Stimulated activated CD4-positive, alpha-beta T cell treated with anti-CD3 and anti-CD28 coated beads, Interleukin-12 subunit alpha, Interleukin-12 subunit beta, amount 100 ng/mL, for 24 hours (primary cell): ENCODE measurements at regions not wholly inside any gene's neighbourhood (a gene's known extent, or its start where the extent isn't known, plus 50 kb on each side); places are given as distances from the start of the nearest gene placed in this dataset.
"Not testable (repeated sequence)": the region's sequence is repeated elsewhere in the genome, so short reads cannot be mapped to it uniquely, and the experiment has no call there.

Experiments
- DNase-seq, 2 experiments: peaks; one replicate each; pipeline ENCODE4 v3.0.0-alpha.2; 2020; ENCODE audit warnings: low read depth in 2 of 2

DNA sequence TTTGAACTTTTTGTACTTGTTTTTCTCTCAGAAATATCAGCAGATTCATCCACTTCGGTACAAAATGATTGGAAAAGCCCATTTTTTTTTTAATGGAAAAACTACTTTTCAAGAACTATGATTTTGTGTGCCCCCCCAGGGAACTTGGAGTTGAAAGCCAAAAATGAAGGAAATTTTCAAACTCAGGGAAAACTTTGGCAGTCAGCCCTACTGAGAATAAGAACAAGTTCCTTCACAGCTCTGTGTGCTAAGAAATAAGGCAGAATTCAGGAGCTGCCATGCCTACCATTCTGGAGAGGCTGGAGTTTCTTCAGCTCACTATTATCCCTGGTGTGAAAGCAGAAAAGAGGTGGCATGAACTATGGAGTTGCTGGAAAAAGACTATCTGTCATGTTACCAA is 226.0 kb upstream of the SLC35G4 start:
- no peak for DNase-seq

- DNase-seq, result no peak
Observed at GRCh38 chr18:11380968-11381367, 228.4 kb upstream of the SLC35G4 start.

DNA sequence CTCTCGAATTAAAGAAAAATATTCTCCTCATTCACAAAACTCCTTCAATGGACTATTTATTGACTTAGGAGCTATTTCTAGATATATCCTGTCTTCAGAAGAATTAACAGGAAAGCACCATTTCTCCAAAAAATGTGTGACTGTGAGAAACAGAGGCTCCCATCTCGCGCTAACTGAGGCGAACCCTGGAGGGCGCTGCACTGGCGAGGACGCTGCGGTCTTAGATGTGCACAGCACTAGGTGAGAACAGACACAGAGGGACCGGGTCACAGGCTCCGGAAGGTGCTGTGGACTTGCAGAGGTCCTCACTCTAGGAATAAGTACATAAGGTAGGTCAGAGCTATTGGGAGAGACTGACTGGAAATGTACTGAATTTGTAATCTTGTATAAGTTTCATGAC is 229.7 kb upstream of the SLC35G4 start:
- DNase-seq, result no peak

DNA sequence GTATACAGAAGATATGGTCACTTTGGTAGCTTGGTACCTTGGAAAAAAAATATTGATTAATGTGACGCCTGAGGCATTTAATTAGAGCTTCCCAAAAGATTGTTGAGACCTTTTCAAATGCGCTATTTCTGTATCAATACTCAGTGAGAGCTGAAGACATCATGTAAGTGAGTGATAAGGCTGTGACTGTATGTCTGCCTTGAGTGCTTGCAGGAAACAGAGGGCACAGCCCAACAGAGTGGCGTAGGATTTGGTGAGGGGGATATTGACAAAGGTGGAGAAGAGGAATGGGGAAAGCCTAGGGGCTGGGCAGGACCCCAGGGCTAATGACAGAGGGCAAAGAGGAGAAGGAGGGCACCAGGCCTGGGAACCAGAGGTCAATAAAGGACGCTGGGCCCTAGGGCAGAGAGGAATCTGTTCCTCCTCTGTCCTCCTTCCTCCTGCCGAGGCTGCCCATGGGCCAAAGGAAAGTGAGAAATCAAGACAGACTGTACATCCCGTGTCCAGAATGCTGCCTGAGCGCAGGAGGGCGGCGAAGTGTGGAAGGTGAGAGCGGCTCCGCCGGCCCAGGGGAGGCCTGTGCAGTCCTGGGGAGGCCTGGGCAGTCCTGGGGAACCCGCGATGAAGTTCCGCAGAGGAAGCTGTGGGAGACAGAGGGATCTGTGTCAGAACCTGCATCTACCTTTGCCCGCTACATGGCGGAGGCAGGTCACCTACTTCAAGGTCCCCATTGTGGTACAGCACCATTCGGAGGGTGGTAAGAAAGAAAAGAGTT is 228.6 kb upstream of the PIEZO2 start:
- DNase-seq, result no peak

DNA sequence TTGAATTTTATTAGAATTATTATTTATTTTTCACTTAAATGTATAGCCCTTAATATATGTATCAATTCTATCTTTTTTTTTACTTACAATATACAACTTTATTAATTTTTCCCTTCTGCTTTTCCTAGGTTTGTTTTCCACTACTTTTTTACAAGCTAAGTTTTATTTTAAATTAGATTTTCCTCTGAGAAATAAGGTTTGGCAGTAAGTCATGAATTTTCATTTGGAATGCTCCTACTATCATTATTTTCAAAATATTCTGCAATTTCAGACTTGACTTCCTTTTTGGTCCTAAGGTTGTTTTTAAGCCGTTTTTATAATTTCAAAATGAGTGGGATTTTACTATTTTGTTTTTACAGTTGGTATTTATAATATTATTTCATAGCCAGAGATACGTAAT is 222.8 kb upstream of the PIEZO2 start:
- DNase-seq, result no peak

DNA sequence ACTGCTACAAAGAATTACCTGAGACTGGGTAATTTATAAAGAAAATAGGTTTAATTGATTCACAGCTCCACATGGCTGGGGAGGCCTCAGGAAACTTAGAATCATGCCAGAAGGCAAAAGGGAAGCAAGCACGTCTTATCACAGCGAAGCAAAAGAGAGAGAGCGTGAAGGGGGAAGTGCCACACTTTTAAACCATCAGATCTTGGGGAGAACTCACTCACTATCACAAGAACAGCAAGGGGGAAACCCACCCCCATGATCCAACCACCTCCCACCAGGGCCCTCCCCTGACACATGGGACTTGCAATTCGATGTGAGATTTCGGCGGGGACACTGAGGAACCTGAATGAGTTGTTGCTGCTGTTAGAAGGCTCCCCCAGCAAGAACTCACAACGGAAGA is 220.2 kb upstream of the PIEZO2 start:
- no peak for DNase-seq

- DNase-seq, result no peak
Observed at GRCh38 chr18:11368020-11368419, 218.7 kb upstream of the PIEZO2 start.

DNA sequence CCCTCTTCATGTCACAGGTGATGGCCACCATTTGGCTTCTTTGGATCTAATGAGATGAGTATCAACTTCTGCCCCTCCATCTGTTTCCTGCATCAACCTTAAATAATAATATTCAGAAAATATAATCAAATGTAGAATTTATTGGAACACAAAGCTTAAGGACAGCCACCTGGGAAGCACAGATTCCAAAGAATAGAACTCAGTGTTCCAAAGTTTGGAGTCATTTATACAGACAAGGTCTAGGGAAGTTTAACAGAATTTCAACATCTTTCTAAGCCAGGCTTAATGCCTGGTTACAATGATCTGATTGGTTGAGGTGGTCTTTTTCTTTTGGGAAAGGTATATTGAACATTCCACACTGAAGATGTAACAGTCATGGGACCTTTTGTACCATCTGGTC is 218.0 kb upstream of the PIEZO2 start:
- DNase-seq, result no peak

GRCh38 chr18:11366410-11366809 is 217.0 kb upstream of the PIEZO2 start:
- DNase-seq, result no peak

DNA sequence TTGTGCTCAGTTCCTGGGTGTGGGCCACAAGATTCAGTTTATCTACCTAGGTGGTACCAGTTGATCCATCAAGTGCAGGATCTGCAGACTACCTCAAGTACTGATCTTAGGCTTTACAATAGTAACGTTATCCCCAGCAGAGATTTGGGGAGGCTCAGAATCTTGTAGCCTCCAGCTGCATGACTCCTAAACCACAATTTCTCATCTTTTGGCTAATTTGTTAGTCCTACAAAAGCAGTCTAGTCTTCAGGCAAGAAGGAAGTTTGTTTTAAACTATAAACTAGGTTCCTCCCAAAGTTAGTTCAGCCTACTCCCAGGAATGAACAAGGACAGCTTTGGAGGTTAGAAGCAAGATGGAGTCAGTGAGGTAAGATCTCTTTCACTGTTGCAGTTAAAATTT is 213.5 kb upstream of the PIEZO2 start:
- DNase-seq, result no peak

DNA sequence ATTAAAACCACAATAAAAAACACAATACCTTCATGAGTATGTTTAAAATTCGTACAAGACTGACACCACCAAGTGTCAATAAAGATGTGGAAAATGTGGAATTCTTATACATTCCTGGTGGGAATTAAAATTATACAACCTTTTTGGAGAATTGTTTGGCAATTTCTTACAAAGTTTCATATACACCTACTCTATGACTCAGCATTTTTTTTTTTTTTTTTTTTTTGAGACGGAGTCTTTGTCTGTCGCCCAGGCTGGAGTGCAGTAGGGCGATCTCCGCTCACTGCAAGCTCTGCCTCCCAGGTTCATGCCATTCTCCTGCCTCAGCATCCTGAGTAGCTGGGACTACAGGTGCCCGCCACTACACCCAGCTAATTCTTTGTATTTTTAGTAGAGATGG is 212.5 kb upstream of the PIEZO2 start:
- DNase-seq, result not testable (repeated sequence)

- DNase-seq, result no peak
Observed at GRCh38 chr18:11357678-11358077, 208.3 kb upstream of the PIEZO2 start.

GRCh38 chr18:11344576-11344975 is 195.2 kb upstream of the PIEZO2 start:
- DNase-seq, result not testable (repeated sequence)

GRCh38 chr18:11343096-11343495 is 193.7 kb upstream of the PIEZO2 start:
- no peak for DNase-seq

GRCh38 chr18:11342115-11342514 is 192.7 kb upstream of the PIEZO2 start:
- not testable (repeated sequence) for DNase-seq

DNA sequence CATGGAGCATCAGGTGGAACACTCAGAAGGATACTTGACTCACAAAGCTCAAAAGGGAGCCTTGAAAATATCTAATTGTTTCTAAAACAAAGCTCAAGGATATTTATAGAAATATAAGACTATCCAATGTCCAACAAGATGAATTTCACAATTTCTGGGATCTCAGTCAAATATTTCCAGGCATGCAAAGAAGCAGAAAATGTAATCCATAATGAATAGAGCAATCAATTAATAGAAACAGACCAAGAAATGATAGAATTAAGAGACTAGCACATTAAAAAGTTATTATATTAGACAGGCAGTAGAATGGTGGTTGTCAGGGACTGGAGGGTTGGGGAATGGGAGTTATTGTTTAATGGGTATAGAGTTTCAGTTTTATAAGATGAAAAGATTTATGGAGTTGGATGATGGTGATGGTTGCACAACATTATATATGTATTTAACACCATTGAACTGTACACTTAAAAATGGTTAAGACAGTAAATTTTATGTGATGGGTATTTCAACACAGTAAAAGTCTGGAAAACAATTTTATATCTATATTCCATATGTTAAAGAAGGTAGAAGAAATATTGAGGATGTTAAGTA is 189.9 kb upstream of the PIEZO2 start:
- no peak for DNase-seq

DNA sequence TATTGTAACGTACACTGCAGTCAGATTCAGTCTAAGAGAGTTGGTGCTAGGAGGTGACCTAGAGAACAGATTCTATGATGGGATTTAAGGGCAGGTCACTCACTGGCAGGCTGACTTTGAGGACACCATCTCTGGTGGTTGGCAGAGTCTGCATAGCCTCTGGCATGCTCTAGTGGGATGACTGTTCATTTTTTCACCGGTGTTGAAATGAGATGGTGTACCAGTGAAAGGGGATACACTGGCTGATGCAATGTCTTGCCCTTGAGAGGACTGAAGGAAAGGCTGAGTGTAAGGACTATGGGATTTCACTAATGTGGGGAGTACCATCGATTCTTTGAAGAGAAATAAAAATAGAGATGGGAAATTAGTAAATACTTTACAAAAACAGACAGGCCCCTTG is 186.9 kb upstream of the PIEZO2 start:
- DNase-seq, result no peak

DNA sequence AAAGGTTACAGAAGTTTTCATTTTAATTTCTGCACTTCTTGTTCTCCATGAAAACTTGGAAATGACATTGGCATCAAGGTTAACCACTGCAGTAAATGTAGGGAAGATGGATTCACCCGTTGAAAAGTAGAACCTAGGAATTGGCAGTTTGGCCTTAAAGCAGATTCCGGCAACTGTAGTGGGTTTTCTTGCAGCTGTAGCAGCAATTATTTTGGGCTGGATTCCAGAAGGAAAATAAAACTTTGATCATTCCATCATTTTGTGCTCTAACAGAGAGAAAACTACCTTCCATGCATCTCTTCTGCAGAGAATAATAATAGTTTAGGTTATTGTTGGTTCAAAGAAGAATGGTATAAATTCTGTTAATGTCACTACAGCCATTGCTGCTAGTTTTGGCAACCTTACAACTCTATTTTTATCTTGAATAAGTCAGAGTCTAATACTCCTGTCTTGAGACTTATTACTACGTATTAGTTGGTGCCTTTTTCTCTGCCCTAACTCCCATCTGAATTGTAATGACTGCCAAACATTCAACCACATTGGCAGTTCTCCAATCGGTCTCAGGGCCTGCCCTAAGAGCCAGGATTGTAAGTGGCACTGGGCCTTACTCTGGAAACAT is 178.1 kb upstream of the PIEZO2 start:
- DNase-seq, result no peak

DNA sequence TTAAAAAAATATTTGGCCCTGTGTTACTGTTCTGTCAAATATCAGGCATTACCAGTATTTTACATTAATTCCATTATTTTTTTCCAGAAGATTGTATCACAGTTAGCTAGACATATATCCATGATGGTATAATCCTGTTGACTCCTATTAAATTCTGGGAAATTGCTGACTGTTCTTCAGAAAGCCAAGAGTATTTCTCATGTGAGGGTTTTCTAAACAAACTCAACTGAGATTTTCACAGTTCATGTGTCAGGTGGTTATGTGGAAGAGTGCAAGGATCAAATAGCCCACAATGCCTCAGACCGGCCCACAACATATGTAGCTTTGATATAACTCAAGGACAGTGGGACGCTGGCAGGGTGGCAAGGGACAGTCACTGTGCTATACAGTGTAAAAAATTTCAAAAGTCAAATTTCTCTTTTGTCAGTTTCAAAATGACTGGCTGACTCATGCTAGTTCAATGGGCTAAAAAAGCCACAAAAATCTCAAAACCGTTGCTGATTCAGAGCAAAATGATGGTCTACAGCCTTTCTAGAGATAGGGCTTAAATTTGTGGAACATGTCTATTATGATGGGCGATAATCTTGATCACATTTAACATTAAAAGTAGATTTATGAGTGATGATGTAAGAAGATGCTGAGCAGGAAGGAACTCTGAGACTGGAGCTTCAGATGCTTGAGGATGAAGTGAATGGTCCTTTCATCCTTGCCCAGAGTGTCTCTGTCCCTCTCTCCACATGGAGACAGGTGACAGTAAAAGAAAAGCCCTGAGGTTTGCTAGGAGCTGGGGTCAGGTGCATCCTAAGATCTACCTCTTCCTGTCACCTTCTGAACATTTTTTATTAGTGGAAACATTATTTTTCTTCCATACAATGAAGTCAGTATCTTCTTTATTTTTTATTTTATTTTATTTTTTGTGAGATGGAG is 175.8 kb upstream of the PIEZO2 start:
- no peak for DNase-seq

DNA sequence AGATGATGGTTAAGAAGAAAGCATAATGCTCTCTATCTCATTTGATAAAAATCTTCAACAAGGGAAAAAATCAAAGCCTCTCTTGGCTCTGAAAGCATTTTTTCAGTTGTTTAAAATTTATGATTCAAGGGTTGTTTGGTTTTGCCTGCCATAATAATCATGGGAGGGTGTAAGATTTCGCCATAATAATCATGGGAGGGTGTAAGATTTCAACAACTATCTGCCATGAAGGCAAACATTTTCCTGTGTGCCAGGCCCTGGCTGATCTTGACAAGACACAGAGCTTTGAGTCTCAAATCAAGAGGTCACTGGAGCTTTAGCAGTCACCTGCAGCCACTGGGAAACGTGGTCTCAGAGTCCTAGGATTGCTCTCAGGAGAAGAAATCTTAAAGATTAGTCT is 175.1 kb upstream of the PIEZO2 start:
- DNase-seq, result no peak

DNA sequence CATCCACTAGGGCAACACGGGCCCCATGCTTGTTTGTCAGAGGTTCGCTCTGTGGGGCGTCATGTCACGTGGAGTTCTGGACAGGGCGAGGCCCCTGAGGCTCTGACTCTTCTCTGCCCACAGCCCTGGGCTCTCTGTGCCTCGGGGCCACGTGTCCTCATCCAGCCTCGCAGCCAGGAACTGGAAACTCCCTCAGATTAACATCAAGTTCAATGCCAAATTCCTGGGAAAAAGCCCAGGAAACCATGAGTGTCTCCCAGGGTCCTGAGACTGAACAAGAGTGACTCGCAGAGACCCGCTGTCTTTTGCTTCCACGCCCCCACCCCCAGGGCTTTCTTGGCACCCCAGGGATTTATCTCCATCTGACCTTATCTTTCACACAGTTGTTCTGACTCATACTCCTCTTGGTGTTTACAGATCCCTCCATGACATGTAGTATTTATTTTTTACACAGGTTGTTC is 174.0 kb upstream of the PIEZO2 start:
- DNase-seq, result no peak

DNA sequence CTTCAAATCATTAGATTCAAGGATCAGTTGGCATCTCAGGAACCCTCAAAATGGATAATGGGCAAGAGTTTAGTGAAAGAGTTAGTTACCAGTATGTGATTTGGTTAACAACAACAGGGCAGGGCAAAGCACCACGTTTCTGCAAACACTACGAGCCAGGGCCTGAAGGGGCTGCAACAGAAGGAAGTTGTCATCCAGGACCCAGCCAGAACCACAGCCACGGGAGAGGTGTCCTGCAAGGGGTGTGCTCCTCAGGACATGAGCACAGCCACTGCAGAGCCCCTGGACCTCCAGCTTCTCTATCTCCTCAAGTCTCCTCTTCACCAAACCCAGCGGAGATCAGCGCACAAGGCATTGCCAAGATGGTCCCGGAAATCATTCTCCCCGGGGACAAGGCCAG is 173.3 kb upstream of the PIEZO2 start:
- DNase-seq, result no peak
